Fibroblast of peridontal ligament (primary cell): ENCODE measurements at regions not wholly inside any gene's neighbourhood (a gene's known extent, or its start where the extent isn't known, plus 50 kb on each side); places are given as distances from the start of the nearest gene placed in this dataset.
"Not testable (repeated sequence)": the region's sequence is repeated elsewhere in the genome, so short reads cannot be mapped to it uniquely, and the experiment has no call there.

ENCODE experiments used
- DNase-seq: peaks from one replicate; pipeline ENCODE4 v3.0.0-alpha.2; 2010; ENCODE audit errors: extremely low read depth

- DNase-seq: no peak
Measured at GRCh38 chr18:21928925-21929324, 188.3 kb downstream of the MIB1 start.

DNA sequence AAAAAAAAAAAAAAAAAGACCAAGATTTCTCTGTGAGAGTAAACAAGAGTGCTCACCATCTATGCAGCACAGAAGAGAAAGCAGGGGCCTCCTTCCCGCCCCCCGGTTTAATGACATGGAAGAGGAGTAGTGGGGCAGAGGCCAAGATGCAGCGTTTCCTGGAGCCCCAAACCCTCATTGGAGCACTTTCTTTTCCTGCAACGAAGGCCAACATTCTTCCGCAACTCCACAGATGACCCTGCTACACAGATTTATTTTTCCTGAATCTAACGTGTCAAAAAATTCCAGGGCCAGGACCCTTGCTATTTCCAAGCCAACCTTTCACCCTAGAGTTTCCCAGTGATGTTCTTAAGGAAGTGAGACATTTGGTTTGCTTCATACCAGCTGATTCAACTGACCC lies 189.6 kb downstream of the MIB1 start:
- no peak for DNase-seq

- no peak for DNase-seq
Measured at GRCh38 chr18:21933931-21934765, 193.6 kb downstream of the MIB1 start.

GRCh38 chr18:21934766-21935015 lies 194.1 kb downstream of the MIB1 start:
- DNase-seq: no peak

DNA sequence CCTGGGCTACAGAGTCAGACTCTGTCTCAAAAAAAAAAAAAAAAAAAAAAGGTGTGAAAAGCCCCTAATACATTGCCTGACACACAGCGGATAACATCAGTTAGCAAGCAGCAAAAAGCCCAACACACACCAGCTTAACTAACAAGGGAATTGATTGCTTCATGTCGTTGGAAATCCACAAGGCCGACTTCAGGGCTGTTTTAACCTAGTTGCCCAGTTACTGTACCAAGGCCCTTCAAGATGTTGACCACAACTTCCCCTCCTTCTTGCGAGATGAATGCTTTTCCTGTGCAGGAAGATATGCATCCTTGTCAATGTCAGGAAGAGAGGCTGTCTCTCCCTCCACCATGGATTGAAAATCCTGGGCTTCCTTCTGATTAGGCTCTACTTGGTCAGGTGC lies 202.9 kb downstream of the MIB1 start:
- no peak for DNase-seq

DNA sequence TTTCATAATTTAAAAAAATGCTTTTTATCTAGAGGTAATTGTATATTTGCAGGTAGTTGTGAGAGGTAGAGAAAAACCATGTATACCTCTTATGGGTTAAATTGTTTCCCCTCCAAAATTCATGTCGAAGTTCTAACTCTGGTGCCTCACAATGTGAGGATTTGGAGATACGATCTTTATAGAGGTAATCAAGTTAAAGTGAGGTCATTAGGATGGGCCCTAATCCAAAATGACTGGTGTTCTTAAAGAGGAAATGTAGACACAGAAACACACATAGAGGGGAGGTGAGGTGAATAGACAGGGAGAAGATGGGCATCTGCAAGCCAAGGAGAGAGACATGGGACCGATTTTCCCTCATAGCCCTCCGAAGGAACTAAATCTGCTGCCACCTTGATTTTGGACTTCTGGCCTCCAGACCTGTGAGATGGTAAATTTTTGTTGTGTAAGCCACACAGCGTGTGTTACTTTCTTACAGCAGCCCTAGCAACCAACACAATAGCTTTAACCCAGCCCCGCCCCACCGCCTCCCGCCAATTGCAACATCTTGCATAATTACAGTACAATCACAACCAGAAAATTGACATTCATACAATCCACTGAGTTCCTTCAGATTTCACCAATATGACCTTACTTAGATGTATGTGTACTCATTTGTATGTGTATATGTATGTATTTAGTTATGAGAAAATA lies 208.9 kb downstream of the MIB1 start:
- no peak for DNase-seq

GRCh38 chr18:21955757-21956652 lies 213.4 kb upstream of the GATA6 start:
- peak; percentile 67 for DNase-seq

GRCh38 chr18:21958263-21958662 lies 211.1 kb upstream of the GATA6 start:
- no peak for DNase-seq

GRCh38 chr18:21958707-21959450 lies 210.5 kb upstream of the GATA6 start:
- no peak for DNase-seq

GRCh38 chr18:21960189-21960588 lies 209.2 kb upstream of the GATA6 start:
- peak; percentile 18 for DNase-seq

DNA sequence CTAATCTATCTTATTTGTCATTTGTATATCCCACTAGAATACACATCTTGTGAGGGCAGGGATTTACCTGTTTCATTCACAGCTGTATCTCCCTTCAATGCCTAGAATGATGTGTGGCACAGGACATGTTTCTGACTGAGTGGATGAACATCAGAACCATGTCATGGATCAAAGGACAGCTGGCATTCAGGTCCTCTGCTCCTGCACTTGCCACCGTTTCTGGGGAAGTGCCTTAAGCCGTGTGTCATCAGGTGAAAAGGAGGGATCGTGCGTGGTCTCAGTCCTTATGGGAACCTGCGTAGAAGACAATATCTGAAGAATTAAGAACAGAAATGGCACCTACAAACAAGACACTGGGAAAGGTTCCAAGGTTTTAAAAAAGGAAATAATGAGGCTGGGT lies 206.1 kb upstream of the GATA6 start:
- no peak for DNase-seq

- no peak for DNase-seq
Measured at GRCh38 chr18:21968338-21968737, 201.1 kb upstream of the GATA6 start.

GRCh38 chr18:21972281-21972680 lies 197.1 kb upstream of the GATA6 start:
- DNase-seq: no peak

- not testable (repeated sequence) for DNase-seq
Measured at GRCh38 chr18:21975954-21976353, 193.4 kb upstream of the GATA6 start.

- no peak for DNase-seq
Measured at GRCh38 chr18:21978546-21979170, 190.7 kb upstream of the GATA6 start.

- no peak for DNase-seq
Measured at GRCh38 chr18:21979171-21979560, 190.2 kb upstream of the GATA6 start.

DNA sequence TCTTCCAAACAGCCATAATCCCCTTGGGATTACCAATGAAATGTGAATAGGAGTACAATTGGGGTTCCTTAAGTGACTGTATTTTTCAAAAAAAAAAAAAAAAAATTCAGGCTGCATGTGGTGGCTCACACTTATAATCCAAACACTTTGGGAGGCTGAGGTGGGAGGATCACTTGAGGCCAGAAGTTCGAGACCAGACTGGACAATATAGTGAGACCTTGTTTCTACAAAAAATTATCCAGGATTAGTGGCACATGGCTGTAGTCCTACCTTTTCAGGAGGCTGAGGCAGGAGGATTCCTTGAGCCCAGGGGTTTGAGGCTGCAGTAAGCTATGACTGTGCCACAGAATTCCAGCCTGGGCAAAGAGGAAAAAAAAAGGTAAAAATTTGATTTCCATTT lies 189.6 kb upstream of the GATA6 start:
- no peak for DNase-seq

DNA sequence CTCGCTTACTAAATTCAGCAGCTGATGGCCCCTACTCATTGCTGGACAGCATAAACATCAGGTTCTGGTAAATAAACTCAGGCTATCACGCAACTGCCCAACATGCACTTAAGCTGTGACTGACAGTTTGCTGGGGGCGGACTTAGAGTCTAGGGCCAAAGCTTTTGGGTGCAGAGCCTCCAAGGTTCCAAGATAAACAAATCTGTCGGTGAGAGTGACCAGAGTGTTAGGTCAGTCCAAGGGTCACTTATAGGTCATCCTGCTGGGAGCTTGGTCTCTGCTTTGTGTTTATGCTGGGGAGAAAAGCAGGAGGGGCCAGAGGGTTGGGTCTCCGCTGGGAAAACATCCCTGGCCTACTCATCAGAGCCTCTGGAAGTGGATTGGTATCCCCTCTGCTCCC lies 188.6 kb upstream of the GATA6 start:
- no peak for DNase-seq

- not testable (repeated sequence) for DNase-seq
Measured at GRCh38 chr18:21981489-21981888, 187.9 kb upstream of the GATA6 start.

DNA sequence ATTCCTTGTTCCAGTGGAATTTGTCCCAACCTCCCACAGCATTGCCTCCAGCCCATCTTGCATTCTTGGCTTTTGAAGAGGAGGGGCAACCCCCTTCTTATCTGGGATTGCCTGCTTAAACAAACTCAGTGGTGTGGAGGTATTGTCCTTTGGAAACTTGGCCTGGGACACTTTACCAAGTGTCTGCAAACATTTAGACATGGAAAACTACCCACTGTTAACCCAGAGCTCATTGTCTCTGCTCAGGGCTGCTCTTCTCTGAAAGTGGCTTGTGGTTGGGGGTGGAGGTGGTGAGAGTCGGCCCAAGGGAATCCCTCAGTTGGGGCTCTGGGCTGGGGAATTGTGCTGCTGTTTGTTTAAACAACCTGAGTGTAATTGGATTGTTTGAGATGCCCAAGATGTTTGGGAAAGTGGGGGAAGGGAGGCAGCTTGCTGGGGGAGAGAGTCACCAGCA lies 178.3 kb upstream of the GATA6 start:
- DNase-seq: no peak

DNA sequence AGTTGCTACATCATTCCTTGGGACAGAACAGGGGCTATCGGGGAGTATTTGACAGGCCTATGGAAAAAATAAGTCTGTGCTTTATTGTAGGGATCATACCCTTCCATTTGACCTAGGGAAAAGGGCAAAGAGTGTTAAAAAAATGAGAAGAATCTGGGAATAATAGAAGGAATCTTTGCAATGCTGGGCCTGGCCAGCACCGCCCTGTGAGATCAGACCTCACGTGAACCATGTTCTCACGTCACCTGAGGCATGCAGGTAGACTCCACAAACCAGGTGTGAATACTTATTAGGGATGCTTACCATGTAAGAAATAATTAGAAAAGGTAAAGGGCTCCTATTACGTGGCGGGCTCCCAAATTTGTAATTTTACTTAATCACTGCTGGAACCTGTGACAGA lies 177.5 kb upstream of the GATA6 start:
- DNase-seq: no peak
